ENCODE measurements at regions not wholly inside any gene's neighbourhood (a gene's known extent, or its start where the extent isn't known, plus 50 kb on each side); places are given as distances from the start of the nearest gene placed in this dataset.

- no peak overlapping the region for H3K56ac ChIP-seq (replicated peaks; ENCODE audit: insufficient read length, low read depth, low read length)
- ChIA-PET POLR2A (ENCODE audit: partially characterized antibody) (no interaction called here), CTCF (ENCODE audit: partially characterized antibody) (interaction anchor here (0.6 kb wide), 1 partner anchor 121 kb away, joined by 4 read pairs; no protein-coding TSS in a partner anchor)
- no peaks in the 10 kb centered on the region for H3K79me2 ChIP-seq (ENCODE audit: control insufficient read depth in 1 of 2, insufficient read depth in 2 of 2, low read length in 2 of 2)
- TF ChIP-seq YY1 (IDR thresholded peaks at IDR 0.05; ENCODE audit: low read depth, low read length): no peak
- TF ChIP-seq BCL11A (IDR thresholded peaks at IDR 0.05; ENCODE audit: low read depth in 2 of 2, low read length in 2 of 2): no peak
- TF ChIP-seq CHD2 (IDR thresholded peaks at IDR 0.05; ENCODE audit: low read length): no peak
- TF ChIP-seq SIX5 (IDR thresholded peaks at IDR 0.05; ENCODE audit: low read depth, low read length): no peak
- no peak for TF ChIP-seq MAX (IDR thresholded peaks at IDR 0.05)
- H3K27me3 ChIP-seq (replicated peaks in 1 of 4; ENCODE audit: control insufficient read depth in 3 of 4, extremely low read depth in 1 of 4, insufficient read depth in 3 of 4, low read length in 3 of 4): no peaks in the 10 kb centered on the region
- H2AFZ ChIP-seq (ENCODE audit: low read length): no peak overlapping the region
- no peaks in the 10 kb centered on the region; a peak in 1 of 8 replicates for H3K36me3 ChIP-seq (ENCODE audit: control insufficient read depth in 2 of 4, insufficient read depth in 4 of 4, low read length in 3 of 4)
- FAIRE-seq: no peak
- DNase-seq (ENCODE audit: low read depth in 1 of 2, low spot score in 2 of 2): no peak
- no peaks in the 10 kb centered on the region for H3K4me1 ChIP-seq (replicated peaks in 1 of 4; ENCODE audit: control insufficient read depth in 3 of 4, insufficient read depth in 4 of 4, low read length in 3 of 4)
- H3K27ac ChIP-seq (ENCODE audit: low read depth, low read length): no peak overlapping the region
- no peak overlapping the region for H2BK120ac ChIP-seq (replicated peaks; ENCODE audit: low read depth, low read length)
- no peaks in the 10 kb centered on the region for H3K23me2 ChIP-seq (ENCODE audit: low read depth, low read length)
- no peak overlapping the region for H2BK15ac ChIP-seq (ENCODE audit: low read length)
- no peak overlapping the region for H3K18ac ChIP-seq (ENCODE audit: extremely low read depth, low read length)
- H3K79me1 ChIP-seq (ENCODE audit: low read depth, low read length): no peaks in the 10 kb centered on the region
- no peak overlapping the region for H3K14ac ChIP-seq (ENCODE audit: insufficient read length)
- H4K8ac ChIP-seq (ENCODE audit: extremely low read depth, insufficient read depth, low read length): no peak overlapping the region
- H3K4me2 ChIP-seq (ENCODE audit: insufficient read depth in 1 of 2, low read depth in 2 of 2, low read length in 2 of 2): no peak overlapping the region
- H2BK20ac ChIP-seq (ENCODE audit: low read length): no peak overlapping the region
- H2BK5ac ChIP-seq (ENCODE audit: low read depth, low read length): no peak overlapping the region
- no peak overlapping the region for H2AK5ac ChIP-seq (ENCODE audit: low read depth, low read length)
- no peak overlapping the region for H4K91ac ChIP-seq (replicated peaks; ENCODE audit: insufficient read length, low read length)
- no peak overlapping the region for H3K9ac ChIP-seq (replicated peaks in 1 of 4; ENCODE audit: extremely low read depth in 1 of 4, low read depth in 3 of 4, low read length in 3 of 4)
- H4K5ac ChIP-seq (ENCODE audit: insufficient read length, low read depth, low read length): no peak overlapping the region
- H3K4me3 ChIP-seq (ENCODE audit: extremely low read depth in 1 of 4, insufficient read depth in 2 of 4, low read depth in 3 of 4, low read length in 4 of 4): no peak overlapping the region
- no peak overlapping the region for H3K23ac ChIP-seq (ENCODE audit: insufficient read length)
- peaks cover 78 to 100% of the 10 kb centered on the region in 2 experiments for H3K9me3 ChIP-seq (ENCODE audit: insufficient read depth in 2 of 2, low read depth in 1 of 2, low read length in 1 of 2)
- no peak overlapping the region for H3K4ac ChIP-seq (replicated peaks; ENCODE audit: insufficient read length, low read depth, low read length)
- no peaks in the 10 kb centered on the region for H4K20me1 ChIP-seq (replicated peaks in 1 of 2; ENCODE audit: control insufficient read depth in 1 of 2, insufficient read depth in 2 of 2, low read length in 2 of 2)
- WGBS, 2 experiments (ENCODE audit: extremely low coverage in 1 of 2, insufficient coverage in 1 of 2, insufficient read length in 1 of 2, insufficient replicate concordance in 2 of 2, low coverage in 1 of 2, low lambda C conversion rate in 2 of 2, missing lambda C conversion rate in 1 of 2): 87% methylated on average over 14 of the region's 16 CpGs; no CpG with 5 or more reads in 1 of the 2 experiments
- no peak overlapping the region for H2BK12ac ChIP-seq (ENCODE audit: low read depth, low read length)
These were observed 105.6 kb upstream of the TTC34 start for GRCh38 chr1:2907051-2907450.
